ENCODE measurements at regions not wholly inside any gene's neighbourhood (a gene's known extent, or its start where the extent isn't known, plus 50 kb on each side); places are given as distances from the start of the nearest gene placed in this dataset.
"Not testable (repeated sequence)": the region's sequence is repeated elsewhere in the genome, so short reads cannot be mapped to it uniquely, and the experiment has no call there.

DNA sequence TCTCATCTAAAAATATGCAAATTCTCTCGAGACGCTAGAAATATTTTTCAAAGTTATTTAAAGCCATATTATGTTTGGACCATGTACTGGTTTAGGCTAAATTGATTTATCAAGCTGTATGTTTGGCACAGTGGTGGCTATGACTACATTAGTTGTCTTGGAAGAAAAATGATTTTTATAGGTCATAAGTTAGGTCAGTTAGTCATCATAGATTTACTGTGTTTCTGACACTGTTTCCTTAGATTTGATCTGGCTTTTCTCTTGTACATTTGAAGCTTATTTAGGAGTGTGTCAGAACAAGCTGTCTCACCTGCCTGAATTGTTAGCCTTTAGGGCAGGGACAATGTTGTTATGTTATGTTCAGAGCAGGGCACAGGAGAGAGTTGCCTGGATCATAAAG lies 161.1 kb upstream of the FBXO33 start:
- Histone ChIP-seq H3K36me3 (no peaks in the 10 kb centered on the region), H3K4me1 (no peaks in the 10 kb centered on the region), H3K4me3 (no peak overlapping the region), H3K9me3 (peaks cover 0 to 13% (median 2%) of the 10 kb centered on the region in 4 donors), H3K27ac (no peak overlapping the region), H3K27me3 (no peaks in the 10 kb centered on the region)
- whole genome bisulfite sequencing, 2 donors: 65 to 73% methylated on average over 2 of the region's 2 CpGs
- TF ChIP-seq POLR2A (IDR thresholded peaks at IDR 0.05) (no peak), EP300 (IDR thresholded peaks at IDR 0.05) (no peak)
- TF ChIP-seq, protein P1, sequence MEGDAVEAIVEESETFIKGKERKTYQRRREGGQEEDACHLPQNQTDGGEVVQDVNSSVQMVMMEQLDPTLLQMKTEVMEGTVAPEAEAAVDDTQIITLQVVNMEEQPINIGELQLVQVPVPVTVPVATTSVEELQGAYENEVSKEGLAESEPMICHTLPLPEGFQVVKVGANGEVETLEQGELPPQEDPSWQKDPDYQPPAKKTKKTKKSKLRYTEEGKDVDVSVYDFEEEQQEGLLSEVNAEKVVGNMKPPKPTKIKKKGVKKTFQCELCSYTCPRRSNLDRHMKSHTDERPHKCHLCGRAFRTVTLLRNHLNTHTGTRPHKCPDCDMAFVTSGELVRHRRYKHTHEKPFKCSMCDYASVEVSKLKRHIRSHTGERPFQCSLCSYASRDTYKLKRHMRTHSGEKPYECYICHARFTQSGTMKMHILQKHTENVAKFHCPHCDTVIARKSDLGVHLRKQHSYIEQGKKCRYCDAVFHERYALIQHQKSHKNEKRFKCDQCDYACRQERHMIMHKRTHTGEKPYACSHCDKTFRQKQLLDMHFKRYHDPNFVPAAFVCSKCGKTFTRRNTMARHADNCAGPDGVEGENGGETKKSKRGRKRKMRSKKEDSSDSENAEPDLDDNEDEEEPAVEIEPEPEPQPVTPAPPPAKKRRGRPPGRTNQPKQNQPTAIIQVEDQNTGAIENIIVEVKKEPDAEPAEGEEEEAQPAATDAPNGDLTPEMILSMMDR (IDR thresholded peaks at IDR 0.05): no peak
- no peak for DNase-seq (ENCODE audit: low spot score in 2 of 2)

DNA sequence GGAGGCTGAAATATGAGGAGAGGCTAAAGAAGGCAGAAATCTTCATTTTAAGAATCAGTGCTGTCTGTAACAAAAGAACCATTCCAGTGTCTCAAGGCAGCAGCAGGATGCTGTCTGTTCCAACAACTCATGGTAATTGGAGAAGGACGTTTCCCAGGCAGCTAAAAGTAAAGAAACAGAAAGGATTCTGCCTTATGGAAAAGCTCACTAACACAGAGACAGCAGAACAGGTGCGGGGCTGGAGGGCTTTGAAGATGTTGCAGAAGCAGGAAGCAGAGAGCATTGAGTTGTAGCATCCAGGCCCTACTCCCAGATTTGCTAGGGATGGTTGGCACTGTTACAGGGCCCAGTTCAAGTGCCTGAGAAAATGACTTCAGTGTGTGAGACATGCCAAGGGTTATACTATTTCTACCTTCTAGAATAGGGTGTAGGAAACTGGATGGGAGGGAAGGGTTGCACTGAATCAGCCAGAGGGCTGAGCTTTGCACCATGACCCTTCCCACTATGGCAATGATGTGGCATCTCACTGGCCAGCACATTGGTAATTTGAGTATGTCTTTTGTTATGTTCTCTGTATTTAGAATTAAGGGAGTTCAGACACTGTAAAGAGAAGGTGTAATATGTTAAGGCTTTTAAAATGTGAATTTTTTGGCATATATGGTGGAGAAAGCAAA lies 160.0 kb upstream of the FBXO33 start:
- no peak overlapping the region for H3K27ac ChIP-seq
- no peak overlapping the region for H3K4me3 ChIP-seq
- peaks cover 0 to 13% (median 0%) of the 10 kb centered on the region in 4 donors for H3K9me3 ChIP-seq
- H3K27me3 ChIP-seq: no peaks in the 10 kb centered on the region
- WGBS, 2 donors: 50 to 55% methylated on average over 2 of the region's 2 CpGs
- TF ChIP-seq POLR2A (IDR thresholded peaks at IDR 0.05) (no peak), EP300 (IDR thresholded peaks at IDR 0.05) (no peak)
- TF ChIP-seq, protein P1 (IDR thresholded peaks at IDR 0.05): no peak
- H3K4me1 ChIP-seq: no peaks in the 10 kb centered on the region
- no peak for DNase-seq (ENCODE audit: low spot score in 2 of 2)
- H3K36me3 ChIP-seq: no peaks in the 10 kb centered on the region

DNA sequence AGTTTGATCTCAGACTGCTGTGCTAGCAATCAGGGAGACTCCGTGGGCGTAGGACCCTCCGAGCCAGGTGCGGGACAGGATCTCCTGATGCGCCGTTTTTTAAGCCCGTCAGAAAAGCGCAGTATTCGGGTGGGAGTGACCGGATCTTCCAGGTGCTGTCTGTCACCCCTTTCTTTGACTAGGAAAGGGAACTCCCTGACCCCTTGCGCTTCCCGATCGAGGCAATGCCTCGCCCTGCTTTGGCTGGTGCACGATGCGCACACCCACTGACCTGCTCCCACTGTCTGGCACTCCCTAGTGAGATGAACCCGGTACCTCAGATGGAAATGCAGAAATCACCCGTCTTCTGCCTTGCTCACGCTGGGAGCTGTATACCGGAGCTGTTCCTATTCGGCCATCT lies 157.6 kb upstream of the FBXO33 start:
- 92 to 96% methylated on average over 20 to 21 of the region's 21 CpGs for WGBS, 2 donors

DNA sequence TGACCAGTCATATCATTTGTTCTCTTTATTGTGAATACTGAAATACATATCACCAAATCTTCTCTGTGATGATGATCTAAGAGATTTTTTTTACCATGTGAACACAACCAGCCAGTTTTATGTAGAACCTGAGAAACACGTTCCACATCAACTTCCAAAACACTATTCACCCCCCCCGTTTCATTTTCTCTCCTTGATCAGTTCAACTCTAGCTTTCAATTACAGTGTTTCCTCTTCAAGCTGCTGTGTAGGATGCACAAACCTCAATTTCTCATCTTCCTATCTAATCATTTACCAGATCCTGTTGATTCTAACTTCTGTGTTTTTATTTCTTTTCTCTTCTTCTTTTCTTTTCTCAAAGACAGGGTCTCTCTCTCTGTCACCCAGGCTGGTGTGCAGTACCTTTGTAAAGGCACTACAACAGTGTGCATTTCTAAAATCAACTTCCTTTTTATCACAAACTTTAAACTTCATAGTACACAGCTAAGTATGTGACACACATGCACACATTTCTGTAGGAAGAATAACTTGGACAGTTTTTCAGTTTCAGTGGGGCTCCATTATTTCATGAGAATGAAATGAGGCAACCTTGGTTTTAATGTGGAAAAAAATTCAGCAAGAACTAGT lies 149.9 kb upstream of the FBXO33 start:
- Histone ChIP-seq H3K27ac (no peak overlapping the region), H3K4me1 (no peaks in the 10 kb centered on the region), H3K4me3 (no peak overlapping the region), H3K9me3 (no peaks in the 10 kb centered on the region), H3K36me3 (no peaks in the 10 kb centered on the region), H3K27me3 (no peaks in the 10 kb centered on the region)
- WGBS, 2 donors: 32% methylated on average over 2 of the region's 2 CpGs
- TF ChIP-seq POLR2A (IDR thresholded peaks at IDR 0.05): no peak
- TF ChIP-seq EP300 (IDR thresholded peaks at IDR 0.05): no peak
- TF ChIP-seq, protein P1 (IDR thresholded peaks at IDR 0.05): no peak
- no peak for DNase-seq (ENCODE audit: low spot score in 2 of 2)

More for the DNA sequence above, 157.6 kb upstream of the FBXO33 start:
- H3K27ac ChIP-seq; H3K27me3 ChIP-seq; H3K36me3 ChIP-seq; H3K4me3 ChIP-seq; DNase-seq (ENCODE audit: low spot score in 2 of 2); H3K4me1 ChIP-seq: not testable (repeated sequence)
- H3K9me3 ChIP-seq: peaks cover 0 to 13% (median 0%) of the 10 kb centered on the region in 4 donors

DNA sequence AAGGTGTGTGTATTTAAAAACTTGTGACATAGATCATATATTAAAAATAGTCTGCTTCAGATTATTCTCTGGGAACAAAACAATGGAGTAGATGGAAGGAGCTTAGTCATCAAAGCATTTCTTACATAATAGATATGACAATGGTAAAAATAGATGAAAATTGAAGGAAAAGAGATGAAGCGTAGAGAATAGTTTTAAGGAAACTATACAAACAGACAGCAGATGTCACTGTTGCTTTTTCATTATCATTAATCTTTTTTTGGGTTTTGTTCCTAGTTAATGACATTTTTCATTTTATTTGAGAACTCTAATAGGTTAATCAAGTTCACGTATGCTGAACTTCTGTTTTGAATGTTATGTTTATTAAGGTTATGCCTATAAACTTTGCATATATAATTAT lies 149.2 kb upstream of the FBXO33 start:
- Histone ChIP-seq H3K27ac (no peak overlapping the region), H3K27me3 (no peaks in the 10 kb centered on the region), H3K4me3 (no peak overlapping the region), H3K4me1 (no peaks in the 10 kb centered on the region), H3K9me3 (peaks cover 0 to 2% (median 0%) of the 10 kb centered on the region in 4 donors), H3K36me3 (no peaks in the 10 kb centered on the region)
- WGBS, 2 donors: 40 to 44% methylated on average over 2 of the region's 2 CpGs
- DNase-seq (ENCODE audit: low spot score in 2 of 2): no peak
- TF ChIP-seq EP300 (IDR thresholded peaks at IDR 0.05) (no peak), POLR2A (IDR thresholded peaks at IDR 0.05) (no peak)
- TF ChIP-seq, protein P1 (IDR thresholded peaks at IDR 0.05): no peak
